GM23248 (cell line): ENCODE measurements at regions not wholly inside any gene's neighbourhood (a gene's known extent, or its start where the extent isn't known, plus 50 kb on each side); places are given as distances from the start of the nearest gene placed in this dataset.

Experiments
- DNase-seq: peaks from one replicate; pipeline ENCODE4 v3.0.0-alpha.2; 2015
- H2AFZ ChIP-seq: fragments of 200-600 bp; sonication (generic); 2 replicates; pipeline ENCODE4 v1.6.1; 2016; ENCODE audit warnings: antibody characterized with exemption
- H3F3A ChIP-seq: fragments of 200-600 bp; sonication (generic); 2 replicates; pipeline ENCODE4 v1.6.1; 2016; ENCODE audit warnings: mild to moderate bottlenecking, antibody characterized with exemption, mixed run types; ENCODE audit not compliant: insufficient read depth
- H3K27ac ChIP-seq: fragments of 200-600 bp; sonication (generic); 2 replicates; pipeline ENCODE4 v1.5.1; 2016; ENCODE audit warnings: mild to moderate bottlenecking
- H3K27me3 ChIP-seq: fragments of 200-600 bp; sonication (generic); replicated peaks from 2 replicates; pipeline ENCODE4 v1.6.1; 2016; ENCODE audit warnings: mild to moderate bottlenecking; ENCODE audit not compliant: insufficient read depth
- H3K36me3 ChIP-seq: fragments of 200-600 bp; sonication (generic); 2 replicates; pipeline ENCODE4 v1.6.1; 2016; ENCODE audit warnings: low read depth, mild to moderate bottlenecking
- H3K4me1 ChIP-seq: fragments of 200-600 bp; sonication (generic); 2 replicates; pipeline ENCODE4 v1.6.1; 2016; ENCODE audit warnings: mild to moderate bottlenecking; ENCODE audit not compliant: insufficient read depth
- H3K4me2 ChIP-seq: fragments of 200-600 bp; sonication (generic); one replicate; pipeline ENCODE4 v1.6.1; 2016; ENCODE audit warnings: mild to moderate bottlenecking; ENCODE audit not compliant: unreplicated experiment
- H3K4me3 ChIP-seq: fragments of 200-600 bp; sonication (generic); 2 replicates; pipeline ENCODE4 v1.5.1; 2016; ENCODE audit warnings: mild to moderate bottlenecking
- H3K79me2 ChIP-seq: fragments of 200-600 bp; sonication (generic); 2 replicates; pipeline ENCODE4 v1.6.1; 2016; ENCODE audit warnings: mild to moderate bottlenecking; ENCODE audit not compliant: insufficient read depth
- H3K9ac ChIP-seq: fragments of 200-600 bp; sonication (generic); 2 replicates; pipeline ENCODE4 v1.6.1; 2016; ENCODE audit warnings: mild to moderate bottlenecking
- H3K9me2 ChIP-seq: fragments of 200-600 bp; sonication (generic); 2 replicates; pipeline ENCODE4 v1.6.1; 2016; ENCODE audit warnings: mixed run types, mild to moderate bottlenecking, moderate library complexity; ENCODE audit not compliant: insufficient read depth
- H3K9me3 ChIP-seq: fragments of 200-600 bp; sonication (generic); one replicate; pipeline ENCODE4 v1.6.1; 2017; ENCODE audit warnings: low read depth
- H4K20me1 ChIP-seq: fragments of 200-600 bp; sonication (generic); 2 replicates; pipeline ENCODE4 v1.6.0; 2016; ENCODE audit not compliant: insufficient read depth
- EZH2 ChIP-seq: fragments of 200-600 bp; sonication (generic); IDR thresholded peaks from 2 replicates; pipeline ENCODE4 v1.6.1; 2018; ENCODE audit warnings: antibody characterized with exemption, mild to moderate bottlenecking; ENCODE audit not compliant: insufficient read depth, poor library complexity, severe bottlenecking
- EZH2phosphoT487 ChIP-seq: fragments of 200-600 bp; sonication (generic); IDR thresholded peaks from 2 replicates; pipeline ENCODE4 v1.6.1; 2018; ENCODE audit warnings: antibody characterized with exemption, moderate library complexity, mild to moderate bottlenecking, low read depth; ENCODE audit not compliant: insufficient read depth
- WGBS, 2 experiments: methylation state at CpG; one replicate each; pipeline ENCODE4 v1.1.6; 2015 to 2017; ENCODE audit warnings: low lambda C conversion rate in 2 of 2, low coverage in 1 of 2; ENCODE audit errors: missing lambda C conversion rate in 2 of 2; 5-methylcytosine and 5-hydroxymethylcytosine counted together
- in situ Hi-C: fragments of 300-500 bp; cut with MboI; formaldehyde crosslinking; loops from 2 replicates; pipeline ENCODE4 v1.15.0; 2020

DNA sequence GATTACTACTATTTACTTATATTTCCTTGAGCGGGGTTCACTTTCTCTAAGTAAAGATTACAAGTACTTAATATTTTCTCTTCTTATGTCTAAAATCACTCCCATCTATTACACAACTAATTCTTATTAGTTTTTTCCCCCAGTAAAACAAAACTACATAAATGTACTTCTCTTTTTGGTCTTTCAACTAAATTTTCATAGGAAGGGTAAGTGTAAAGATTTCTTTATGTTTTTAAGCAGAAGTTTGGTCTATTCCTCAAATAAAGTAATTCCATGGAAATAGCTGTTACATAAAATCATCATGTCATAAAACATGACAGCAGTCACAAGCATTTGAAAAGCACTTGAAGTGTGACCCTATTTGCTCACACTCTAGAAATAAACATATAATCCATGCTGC is 249.0 kb downstream of the ZEB2 start:
- no peak for DNase-seq
- Histone ChIP-seq H3K4me3 (no peak overlapping the region), H3K79me2 (no peaks in the 10 kb centered on the region), H3K4me2 (no peak overlapping the region), H2AFZ (no peak overlapping the region), H3K9ac (no peak overlapping the region), H3F3A (no peaks in the 10 kb centered on the region), H3K36me3 (no peaks in the 10 kb centered on the region), H3K4me1 (0 out of 2 replicates have a peak, but pooled peaks cover 3% of the 10 kb centered on the region), H3K9me2 (no peaks in the 10 kb centered on the region), H3K27ac (no peak overlapping the region), H3K9me3 (no peaks in the 10 kb centered on the region), H4K20me1 (no peaks in the 10 kb centered on the region), H3K27me3 (no peaks in the 10 kb centered on the region)
- TF ChIP-seq EZH2phosphoT487 (no peak), EZH2 (no peak)
- 97 to 100% methylated on average over 1 of the region's 1 CpG for WGBS, 2 experiments
- in situ Hi-C loops, result no loop called here

DNA sequence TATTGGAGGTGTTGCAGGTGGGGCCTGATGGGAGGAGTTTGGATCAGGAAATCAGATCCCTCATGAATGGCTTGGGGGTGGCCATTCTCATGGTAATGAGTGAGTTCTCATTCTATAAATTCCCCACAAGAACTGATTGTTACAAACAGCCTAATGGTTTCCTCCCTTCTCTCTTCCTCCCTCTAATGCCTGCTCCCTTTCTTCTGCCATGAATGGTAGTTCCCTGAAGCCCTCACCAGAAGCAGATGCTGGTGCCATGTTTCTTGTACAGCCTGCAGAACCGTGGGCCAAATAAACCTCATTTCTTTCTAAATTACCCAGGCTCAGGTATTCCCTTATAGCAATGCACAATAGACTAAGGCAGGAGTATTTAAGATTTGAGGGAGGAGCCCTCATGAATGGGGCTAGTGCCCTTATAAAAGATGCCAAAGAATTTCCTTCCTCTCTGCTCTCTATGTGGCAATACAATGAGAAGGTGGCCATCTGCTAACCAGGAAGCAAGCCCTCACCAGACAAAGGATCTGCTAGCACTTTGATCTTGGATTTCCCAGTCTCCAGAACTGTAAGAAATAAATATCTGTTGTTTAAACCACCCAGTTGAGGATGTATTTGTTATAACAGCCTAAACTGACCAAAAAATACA is 251.8 kb downstream of the ZEB2 start:
- Histone ChIP-seq H3K4me2 (no peak overlapping the region), H4K20me1 (no peaks in the 10 kb centered on the region), H3K36me3 (no peaks in the 10 kb centered on the region), H3K27me3 (no peaks in the 10 kb centered on the region), H3K9me2 (no peaks in the 10 kb centered on the region), H3K9ac (no peak overlapping the region), H3F3A (no peaks in the 10 kb centered on the region), H3K4me3 (no peak overlapping the region), H2AFZ (no peak overlapping the region), H3K27ac (no peak overlapping the region), H3K79me2 (no peaks in the 10 kb centered on the region), H3K4me1 (0 out of 2 replicates have a peak, but pooled peaks cover 3% of the 10 kb centered on the region), H3K9me3 (no peaks in the 10 kb centered on the region)
- WGBS, 2 experiments, result 78 to 100% methylated on average over 1 of the region's 1 CpG
- TF ChIP-seq EZH2, result no peak
- no peak for TF ChIP-seq EZH2phosphoT487
- in situ Hi-C loops, result no loop called here
- DNase-seq, result no peak

DNA sequence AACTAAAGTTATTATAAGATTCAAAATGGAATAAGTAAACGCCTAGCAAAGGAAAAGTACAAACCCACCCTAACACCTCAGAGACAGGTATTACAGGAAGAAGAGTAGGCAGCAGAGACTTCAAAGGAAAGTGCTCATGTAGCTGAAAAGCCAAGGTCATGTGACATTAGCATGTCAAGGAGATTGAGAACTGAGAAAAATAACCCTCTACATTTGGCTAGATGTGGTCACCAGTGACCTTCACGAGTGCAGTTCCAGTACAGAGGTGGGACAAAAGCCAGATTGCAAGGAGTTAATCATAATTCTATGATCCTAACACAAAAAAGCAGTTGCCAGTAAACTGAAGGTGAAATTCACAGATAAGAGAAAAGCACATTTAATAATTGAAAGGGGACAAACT is 252.7 kb downstream of the ZEB2 start:
- no peaks in the 10 kb centered on the region for H3F3A ChIP-seq
- no peak overlapping the region for H3K27ac ChIP-seq
- H3K4me3 ChIP-seq, result no peak overlapping the region
- no peak overlapping the region for H2AFZ ChIP-seq
- H3K9me3 ChIP-seq, result no peaks in the 10 kb centered on the region
- DNase-seq, result no peak
- in situ Hi-C loops, result no loop called here
- no peaks in the 10 kb centered on the region for H3K27me3 ChIP-seq
- H3K4me1 ChIP-seq, result 0 out of 2 replicates have a peak, but pooled peaks cover under 1% of the 10 kb centered on the region
- H3K9me2 ChIP-seq, result no peaks in the 10 kb centered on the region
- no peaks in the 10 kb centered on the region for H3K79me2 ChIP-seq
- H3K4me2 ChIP-seq, result no peak overlapping the region
- 89 to 95% methylated on average over 2 of the region's 2 CpGs for WGBS, 2 experiments
- H3K36me3 ChIP-seq, result no peaks in the 10 kb centered on the region
- H4K20me1 ChIP-seq, result no peaks in the 10 kb centered on the region
- TF ChIP-seq EZH2 (no peak), EZH2phosphoT487 (no peak)
- no peak overlapping the region for H3K9ac ChIP-seq

DNA sequence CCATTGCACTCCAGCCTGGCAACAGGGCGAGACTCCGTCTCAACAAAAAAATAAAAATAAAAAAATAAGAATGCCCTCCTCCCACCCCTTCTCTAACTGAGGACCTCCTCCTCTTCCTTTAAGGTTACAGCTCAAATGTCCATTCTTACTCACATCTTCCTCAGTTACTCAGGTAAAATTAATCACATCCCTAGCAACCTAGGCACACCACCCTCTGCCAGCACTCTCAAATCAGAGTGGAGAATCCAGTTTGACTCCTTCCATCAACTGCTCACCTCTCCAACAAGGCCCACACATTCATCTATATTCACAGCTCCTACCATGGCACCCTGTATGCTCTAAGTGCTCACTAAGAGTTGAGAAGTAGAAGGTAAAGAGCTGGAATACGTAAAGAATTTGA is 254.3 kb downstream of the ZEB2 start:
- TF ChIP-seq EZH2, result no peak
- TF ChIP-seq EZH2phosphoT487, result no peak
- 88 to 89% methylated on average over 3 of the region's 3 CpGs for WGBS, 2 experiments
- Histone ChIP-seq H3K27ac (no peak overlapping the region), H3K79me2 (no peaks in the 10 kb centered on the region), H3F3A (no peaks in the 10 kb centered on the region), H3K9ac (no peak overlapping the region), H2AFZ (no peak overlapping the region), H3K27me3 (no peaks in the 10 kb centered on the region), H3K4me1 (no peaks in the 10 kb centered on the region), H3K4me2 (no peak overlapping the region), H3K36me3 (no peaks in the 10 kb centered on the region), H3K9me2 (no peaks in the 10 kb centered on the region), H3K9me3 (no peaks in the 10 kb centered on the region), H3K4me3 (no peak overlapping the region), H4K20me1 (no peaks in the 10 kb centered on the region)
- no peak for DNase-seq
- in situ Hi-C loops, result no loop called here
